ENCODE measurements at regions not wholly inside any gene's neighbourhood (a gene's known extent, or its start where the extent isn't known, plus 50 kb on each side); places are given as distances from the start of the nearest gene placed in this dataset.

GRCh38 chr11:121933694-121934093, 182.3 kb downstream of the BLID start:
- TF ChIP-seq EZH2 (IDR thresholded peaks at IDR 0.05; ENCODE audit: insufficient read depth, low read length) (no peak), CTCF (IDR thresholded peaks at IDR 0.05; ENCODE audit: insufficient read depth, low read depth, low read length) (no peak)

Data from astrocyte (in vitro differentiated cells and primary cell).